ENCODE measurements at regions not wholly inside any gene's neighbourhood (a gene's known extent, or its start where the extent isn't known, plus 50 kb on each side); places are given as distances from the start of the nearest gene placed in this dataset.
A peak's percentile ranks its signal among the peaks of the same experiment; 100 is the strongest.

- no peak for ATAC-seq
Observed at GRCh38 chr5:82772281-82772680, 304.9 kb downstream of the TMEM167A start.

GRCh38 chr5:82766206-82766605 is 311.0 kb downstream of the TMEM167A start:
- DNase-seq (ENCODE audit: low spot score) (no peak), ATAC-seq (no peak)

More at GRCh38 chr5:82772281-82772680, 304.9 kb downstream of the TMEM167A start:
- DNase-seq (ENCODE audit: low spot score) = no peak

DNA sequence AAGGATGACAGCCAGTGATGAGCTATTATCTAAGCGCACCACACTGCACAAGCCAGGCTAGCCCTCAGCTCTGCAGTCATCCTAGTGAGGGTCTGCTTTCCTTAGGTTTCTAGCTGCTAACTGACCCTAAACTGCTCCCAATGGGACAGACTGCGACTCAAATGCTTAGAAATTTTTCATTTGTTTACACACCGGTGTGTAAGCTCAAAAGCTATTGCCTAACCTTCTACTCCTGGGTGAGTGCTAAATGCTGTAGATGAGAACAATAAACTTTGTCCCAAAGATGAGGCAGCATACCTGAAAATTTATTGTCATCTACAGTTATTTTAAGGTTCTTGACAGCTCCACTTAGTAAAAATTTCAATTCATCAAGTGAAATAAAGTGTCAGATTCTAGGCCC is 311.4 kb downstream of the TMEM167A start:
- ATAC-seq (peak; percentile 79), DNase-seq (ENCODE audit: low spot score) (no peak)

DNA sequence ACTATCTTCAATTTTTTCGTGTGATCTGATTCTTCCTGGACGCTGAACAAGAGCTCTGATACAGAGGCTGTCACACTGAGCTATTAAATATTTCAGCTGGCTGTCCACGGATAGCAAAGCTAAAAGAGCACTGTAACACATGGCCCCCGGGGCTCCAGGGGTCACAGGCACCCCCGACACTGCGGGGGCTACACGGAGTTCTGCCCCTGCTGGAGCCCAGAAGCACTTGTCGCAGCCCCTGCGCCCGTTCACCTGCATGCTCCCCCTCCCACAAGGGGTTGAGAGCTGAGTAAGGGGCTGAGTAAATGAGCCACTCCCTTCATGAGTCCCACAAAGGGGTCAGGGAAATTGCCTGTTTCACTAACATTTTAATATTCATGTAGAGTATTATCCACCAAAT is 316.3 kb downstream of the TMEM167A start:
- no peak for DNase-seq (ENCODE audit: low spot score)
- ATAC-seq = no peak

DNA sequence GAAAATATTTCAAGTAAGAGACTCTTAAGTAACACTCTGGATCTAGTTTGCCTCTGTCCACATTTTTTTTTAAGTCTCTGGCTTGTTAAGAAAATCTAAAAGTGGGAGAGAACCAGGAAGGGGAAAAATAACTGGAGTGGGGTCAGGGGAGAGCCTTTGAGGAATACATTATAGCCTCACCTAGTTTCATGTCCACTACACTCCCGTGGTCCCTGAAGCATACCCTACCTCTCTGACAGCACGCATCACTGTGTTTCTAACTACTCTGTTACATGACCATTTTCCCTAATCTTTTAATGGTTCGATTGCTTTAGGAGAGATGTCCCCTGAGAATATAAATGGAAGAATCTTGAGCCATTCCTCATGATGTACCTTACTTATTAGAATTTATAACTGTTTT is 318.3 kb downstream of the TMEM167A start:
- ATAC-seq (no peak), DNase-seq (ENCODE audit: low spot score) (no peak)

DNA sequence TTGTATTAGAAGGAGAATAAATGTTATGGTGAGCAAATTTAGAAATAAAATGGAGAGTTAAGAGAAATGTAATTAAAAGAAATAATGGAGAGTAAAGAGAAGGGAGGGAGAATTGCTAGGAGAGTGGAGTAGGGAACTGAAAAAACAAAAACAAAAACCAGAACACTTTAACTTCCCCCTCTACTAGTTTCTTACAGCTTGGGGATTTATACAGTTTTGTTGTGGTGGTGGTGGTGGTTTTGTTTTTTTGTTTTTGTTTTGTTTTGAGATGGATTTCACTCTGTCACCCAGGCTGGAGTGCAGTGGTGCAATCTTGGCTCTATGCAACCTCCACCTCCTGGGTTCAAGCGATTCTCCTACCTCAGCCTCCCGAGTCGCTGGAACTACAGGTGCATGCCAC is 322.4 kb downstream of the TMEM167A start:
- ATAC-seq = no peak
- no peak for DNase-seq (ENCODE audit: low spot score)

GRCh38 chr5:82754036-82754746 is 323.0 kb downstream of the TMEM167A start:
- ATAC-seq = no peak
- DNase-seq (ENCODE audit: low spot score) = no peak

- no peak for DNase-seq (ENCODE audit: low spot score)
Observed at GRCh38 chr5:82753374-82753773, 323.8 kb downstream of the TMEM167A start.

DNA sequence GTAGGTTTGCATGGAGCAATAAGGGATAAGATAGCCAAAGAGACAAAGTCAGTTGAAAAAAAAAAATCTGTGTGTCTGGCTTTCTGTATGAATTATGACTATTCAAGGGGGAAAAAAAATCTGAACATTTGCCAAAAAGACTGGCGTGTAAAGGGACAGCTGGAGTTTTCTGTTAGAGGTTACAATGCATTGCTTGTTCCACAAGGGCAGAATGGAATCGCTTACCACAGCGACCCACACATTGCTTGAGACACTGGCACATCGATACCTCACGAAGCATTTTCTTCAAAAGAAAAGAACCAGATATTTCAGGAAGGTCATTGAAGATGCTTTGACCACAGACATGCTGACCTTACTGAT is 327.8 kb downstream of the TMEM167A start:
- ATAC-seq (no peak), DNase-seq (ENCODE audit: low spot score) (no peak)

More at GRCh38 chr5:82753374-82753773, 323.8 kb downstream of the TMEM167A start:
- no peak for ATAC-seq

DNA sequence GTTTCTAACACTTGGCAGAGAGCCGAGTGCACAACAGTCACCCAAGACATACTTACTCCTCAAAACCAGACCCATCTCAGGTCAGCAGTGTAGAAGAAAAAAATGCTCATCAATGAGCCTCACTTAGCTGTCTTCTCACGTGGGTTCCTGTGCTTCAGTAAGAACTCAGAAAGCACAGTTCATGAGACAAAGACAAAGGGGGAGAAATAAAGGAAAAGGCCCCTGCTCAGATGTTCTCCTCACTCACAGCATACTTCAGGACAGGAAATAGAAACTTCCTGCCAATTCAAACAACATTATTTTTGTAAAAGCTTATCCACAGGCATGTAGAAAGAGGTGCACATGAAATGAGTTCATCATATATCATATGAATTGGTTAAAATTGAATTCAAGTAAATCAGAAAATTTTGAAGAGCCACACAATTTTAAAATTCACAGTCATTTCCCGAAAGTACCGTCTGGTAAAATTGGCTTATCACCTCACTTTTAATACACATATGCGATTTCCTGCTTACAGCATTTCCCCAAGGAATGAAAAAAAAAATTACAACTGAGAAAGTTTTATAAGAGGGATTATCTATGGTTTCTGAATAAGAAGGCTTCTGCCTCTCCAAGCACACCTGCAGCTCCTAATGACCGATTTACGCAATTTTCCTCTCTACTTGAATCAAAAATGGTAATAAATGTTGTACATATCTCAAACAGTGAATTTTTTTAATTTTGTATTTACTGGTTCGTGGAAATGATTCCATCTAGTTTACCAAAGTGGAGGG is 328.3 kb downstream of the TMEM167A start:
- no peak for DNase-seq (ENCODE audit: low spot score)
- no peak for ATAC-seq

DNA sequence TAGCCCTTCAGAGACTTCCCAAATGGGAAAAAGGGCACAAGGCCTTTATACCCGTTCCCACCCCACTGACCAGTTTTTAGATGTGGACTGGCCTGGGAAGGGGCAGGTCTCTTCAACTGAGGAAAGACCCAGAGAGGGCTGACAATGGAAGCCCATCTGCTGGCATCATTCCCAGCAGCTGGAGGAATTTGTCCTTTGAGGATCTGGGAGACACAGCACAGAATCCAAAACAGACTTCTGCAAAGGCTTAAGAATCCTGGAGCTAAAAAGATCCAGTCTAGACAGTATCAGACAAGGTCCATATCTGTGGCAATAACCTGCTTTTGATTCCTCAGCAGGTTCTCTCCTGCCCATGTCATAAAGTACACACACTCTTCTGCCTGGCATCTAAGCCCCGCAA is 329.2 kb downstream of the TMEM167A start:
- ATAC-seq (no peak), DNase-seq (ENCODE audit: low spot score) (no peak)

GRCh38 chr5:82745016-82745415 is 332.2 kb downstream of the TMEM167A start:
- ATAC-seq = no peak

DNA sequence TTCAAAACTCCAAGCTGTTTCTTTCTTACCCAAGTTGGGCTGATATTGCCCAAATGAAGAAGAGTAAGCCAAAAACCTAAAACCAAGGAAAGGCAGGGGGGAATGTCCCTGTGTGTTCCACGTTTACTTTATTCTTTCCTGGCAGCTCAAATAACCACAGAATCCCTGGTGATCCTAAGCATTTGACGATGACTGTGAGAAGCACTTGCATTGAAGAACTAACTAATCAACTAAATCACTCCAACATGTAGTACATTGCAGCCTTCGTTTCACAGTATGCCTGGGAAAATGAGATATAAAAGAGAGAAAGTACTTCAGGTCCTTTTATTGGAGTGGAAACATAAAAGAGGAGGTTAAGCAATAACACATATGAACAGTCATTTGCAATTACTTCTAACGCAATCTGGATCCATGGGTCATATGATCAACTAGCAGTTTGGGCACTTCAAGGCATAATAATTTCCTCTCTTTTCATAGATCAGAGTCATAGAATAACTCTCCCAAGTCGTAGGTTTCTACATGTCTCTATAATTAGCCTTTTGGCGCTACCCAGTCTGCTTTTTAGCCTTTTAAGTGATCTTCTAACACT is 338.4 kb downstream of the TMEM167A start:
- ATAC-seq (no peak), DNase-seq (ENCODE audit: low spot score) (no peak)

More at GRCh38 chr5:82745016-82745415, 332.2 kb downstream of the TMEM167A start:
- DNase-seq (ENCODE audit: low spot score) = no peak

DNA sequence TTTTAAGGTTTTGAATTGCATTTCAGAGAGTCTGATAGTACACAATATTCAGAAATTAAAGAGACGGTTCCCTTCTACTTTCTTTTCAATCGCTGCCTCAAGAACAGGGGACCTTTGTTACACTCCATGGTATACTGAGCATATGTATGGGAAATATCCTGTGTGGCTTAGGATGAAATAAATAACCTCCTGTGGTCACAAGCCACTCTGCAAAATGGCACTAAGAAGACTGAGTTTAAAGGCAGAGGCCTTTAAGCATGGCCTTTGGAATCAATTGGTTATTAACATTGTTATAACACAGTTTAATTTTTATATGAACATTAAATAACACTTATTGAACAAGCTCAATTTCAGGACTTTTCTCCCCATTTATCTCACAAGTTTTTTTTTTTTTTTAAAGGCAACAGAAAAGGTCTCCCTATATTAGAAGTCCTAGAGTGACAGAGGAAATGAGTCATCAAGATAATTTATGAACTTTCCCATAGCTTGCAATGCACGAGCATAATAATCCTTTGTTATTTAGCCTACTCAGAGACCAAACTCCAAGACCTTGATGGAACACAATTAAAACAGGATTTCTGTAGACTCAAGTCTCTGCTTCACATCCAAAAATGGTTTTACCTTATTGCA is 341.9 kb downstream of the TMEM167A start:
- ATAC-seq (no peak), DNase-seq (ENCODE audit: low spot score) (no peak)

- DNase-seq (ENCODE audit: low spot score) (no peak), ATAC-seq (no peak)
Observed at GRCh38 chr5:82734347-82734746, 342.8 kb downstream of the TMEM167A start.

DNA sequence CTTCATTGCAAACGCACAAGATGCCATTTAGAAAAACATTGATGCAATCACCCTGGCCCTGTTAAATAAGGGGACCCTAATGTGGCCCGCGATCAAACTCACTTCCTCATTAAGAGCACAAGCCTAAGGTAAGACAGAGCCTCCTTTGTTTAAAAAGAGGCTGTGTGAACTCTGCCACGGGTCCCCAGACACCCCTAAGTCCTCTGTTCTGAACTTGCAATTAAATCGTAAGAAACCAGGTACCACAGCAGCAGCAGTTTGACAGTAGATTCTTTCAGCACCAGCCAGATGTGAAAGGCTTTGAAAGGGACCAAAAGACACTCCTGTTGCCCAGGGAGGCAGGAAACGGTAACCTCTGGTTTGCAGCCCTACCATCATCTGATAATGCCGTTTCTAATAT is 346.3 kb downstream of the TMEM167A start:
- DNase-seq (ENCODE audit: low spot score) (no peak), ATAC-seq (no peak)

- ATAC-seq = no peak
- DNase-seq (ENCODE audit: low spot score) = no peak
Observed at GRCh38 chr5:82728926-82729702, 348.1 kb downstream of the TMEM167A start.

DNA sequence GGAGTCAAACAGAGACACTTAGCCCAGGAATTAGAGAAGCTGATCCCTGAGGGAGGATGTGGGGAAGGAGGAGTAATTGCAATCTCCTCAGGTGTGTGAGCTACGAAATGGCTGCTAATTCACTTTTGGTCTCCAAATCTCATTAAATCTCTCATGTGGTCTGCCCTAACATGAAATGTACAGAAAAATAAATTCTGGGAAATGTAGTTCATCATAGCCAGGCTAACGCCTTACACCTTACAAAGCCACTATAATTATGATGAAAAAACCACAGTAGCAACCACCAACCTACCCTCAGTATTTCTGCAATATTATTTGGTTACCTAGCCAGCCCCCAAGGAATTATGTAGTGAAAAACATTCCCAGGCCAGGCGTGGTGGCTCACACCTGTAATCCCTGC is 354.0 kb downstream of the TMEM167A start:
- ATAC-seq = no peak
- no peak for DNase-seq (ENCODE audit: low spot score)

GRCh38 chr5:82721087-82721410 is 356.1 kb downstream of the TMEM167A start:
- DNase-seq (ENCODE audit: low spot score) (no peak), ATAC-seq (no peak)

DNA sequence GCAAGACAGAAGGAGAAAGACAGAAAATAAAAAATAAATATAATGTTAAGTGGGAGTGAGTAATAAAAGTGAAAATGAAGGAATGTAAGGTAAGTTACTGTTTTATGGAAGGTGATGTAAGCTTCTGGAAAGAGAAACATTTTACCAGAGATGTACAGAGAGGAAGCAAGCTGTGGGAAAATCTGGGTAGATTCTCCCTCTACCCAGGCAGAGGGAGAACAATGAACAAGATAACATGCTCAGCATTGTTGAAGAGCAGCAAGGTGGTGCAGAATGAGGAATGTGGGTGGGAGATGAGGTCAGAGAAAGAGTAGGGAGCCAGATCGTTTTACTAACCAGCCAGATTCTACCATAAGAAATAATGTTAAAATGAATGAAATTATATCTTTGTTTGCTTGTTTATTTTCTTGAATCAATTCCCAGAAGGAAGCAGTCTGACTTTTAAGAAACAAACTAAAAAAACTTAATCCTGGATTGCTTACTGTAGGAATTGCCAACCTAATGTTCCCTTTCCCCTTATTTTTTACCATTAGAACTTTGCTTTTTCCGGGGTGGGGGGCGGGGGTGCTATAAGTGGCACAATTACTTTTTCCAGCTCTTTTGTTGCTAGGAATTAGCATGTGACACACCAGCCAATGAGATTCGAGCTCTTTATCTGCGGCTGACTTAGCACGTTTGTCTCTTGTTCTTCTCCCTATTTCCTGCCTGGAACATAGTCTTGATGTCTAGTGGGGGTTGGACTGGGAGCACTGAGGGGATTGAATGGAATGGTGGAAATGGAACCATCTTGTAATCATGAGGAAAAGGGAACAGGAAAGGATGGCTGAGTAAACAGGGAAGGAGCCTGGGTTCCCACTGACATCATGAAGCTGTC is 356.7 kb downstream of the TMEM167A start:
- ATAC-seq (no peak), DNase-seq (ENCODE audit: low spot score) (no peak)

Data from left lobe of liver (tissue), 2 donors.